Stomach (tissue), 8 donors: ENCODE measurements at regions not wholly inside any gene's neighbourhood (a gene's known extent, or its start where the extent isn't known, plus 50 kb on each side); places are given as distances from the start of the nearest gene placed in this dataset.

Experiments
- DNase-seq, 2 donors: peaks; one replicate each; pipeline versions ENCODE4 v3.0.0 to v3.0.0-alpha.2; 2013 to 2019
- H3K27ac ChIP-seq, 5 donors: fragments of 200-600 bp in 4 of 5; sonication (generic) in 4 of 5; one replicate each; pipeline ENCODE4 v1.5.1; 2013 to 2019; ENCODE audit warnings: mild to moderate bottlenecking in 1 of 5, moderate library complexity in 1 of 5
- H3K27me3 ChIP-seq, 3 donors: fragments of 200-600 bp; sonication (generic); one replicate each; pipeline ENCODE4 v1.5.1; 2017 to 2019; ENCODE audit warnings: mixed run types in 1 of 3
- H3K36me3 ChIP-seq, 4 donors: fragments of 200-600 bp; sonication (generic); 1 replicate in 3 of 4; 2 replicates in 1 of 4; pipeline ENCODE4 v1.5.1; 2016 to 2019
- H3K4me1 ChIP-seq, 4 donors: fragments of 200-600 bp; sonication (generic); one replicate each; pipeline ENCODE4 v1.5.1; 2016 to 2019
- H3K4me3 ChIP-seq, 4 donors: fragments of 200-600 bp; sonication (generic) in 3 of 4; one replicate each; pipeline ENCODE4 v1.5.1; 2016 to 2019; ENCODE audit warnings: mild to moderate bottlenecking in 1 of 4
- H3K9me3 ChIP-seq, 4 donors: fragments of 200-600 bp; sonication (generic); one replicate each; pipeline ENCODE4 v1.5.1; 2016 to 2019
- EP300 ChIP-seq: sonication (generic); formaldehyde crosslinking; IDR thresholded peaks from one replicate; pipeline ENCODE4 v1.6.1; 2017; ENCODE audit warnings: antibody characterized with exemption
- POLR2A ChIP-seq, 4 donors: fragments of 450-650 bp; IDR thresholded peaks; one replicate each; pipeline ENCODE4 v1.6.1; 2016; ENCODE audit warnings: antibody characterized with exemption in 4 of 4, control low read depth in 2 of 4, mild to moderate bottlenecking in 1 of 4, moderate library complexity in 1 of 4
- POLR2AphosphoS5 ChIP-seq, 3 donors: sonication (generic); formaldehyde crosslinking; IDR thresholded peaks; one replicate each; pipeline ENCODE4 v1.6.1; 2016; ENCODE audit warnings: antibody characterized with exemption in 3 of 3
- WGBS, 5 donors: extraction: QIAGEN DNeasy Blood & Tissue Kit in 3 of 5; methylation state at CpG; one replicate each; pipeline versions ENCODE4 v1.1.5 to v1.1.7; 2013 to 2018; 5-methylcytosine and 5-hydroxymethylcytosine counted together
- intact Hi-C: fragments of 100-400 bp; cut with DNase I; formaldehyde crosslinking; loops from one replicate; pipeline ENCODE4 v1.15.1; 2023; ENCODE audit warnings: low total_unique reads
- TF ChIP-seq, protein P1 (sequence below), 7 experiments: fragments of 450-650 bp in 4 of 7; fragments of 200-600 bp in 3 of 7; sonication (generic) in 3 of 7; IDR thresholded peaks; one replicate each; pipeline ENCODE4 v1.5.1; 2016 to 2019; ENCODE audit warnings: antibody characterized with exemption in 7 of 7, control low read depth in 2 of 7, mild to moderate bottlenecking in 1 of 7
- donor health status: healthy with polysubstance abuse.
- donor health status: Bipolar disorder and iron deficiency.
- donor health status: healthy.

GRCh38 chr4:57588557-57588956 is 478.4 kb upstream of the IGFBP7 start:
- Histone ChIP-seq H3K4me1 (no peaks in the 10 kb centered on the region), H3K27me3 (no peaks in the 10 kb centered on the region), H3K36me3 (no peaks in the 10 kb centered on the region), H3K9me3 (peaks cover 0 to 4% (median 0%) of the 10 kb centered on the region in 4 donors), H3K4me3 (no peak overlapping the region), H3K27ac (no peak overlapping the region)
- intact Hi-C loops: no loop called here
- DNase-seq: no peak
- TF ChIP-seq POLR2A (IDR thresholded peaks at IDR 0.05) (no peak), EP300 (no peak), POLR2AphosphoS5 (IDR thresholded peaks at IDR 0.05) (no peak)
- TF ChIP-seq, protein P1, sequence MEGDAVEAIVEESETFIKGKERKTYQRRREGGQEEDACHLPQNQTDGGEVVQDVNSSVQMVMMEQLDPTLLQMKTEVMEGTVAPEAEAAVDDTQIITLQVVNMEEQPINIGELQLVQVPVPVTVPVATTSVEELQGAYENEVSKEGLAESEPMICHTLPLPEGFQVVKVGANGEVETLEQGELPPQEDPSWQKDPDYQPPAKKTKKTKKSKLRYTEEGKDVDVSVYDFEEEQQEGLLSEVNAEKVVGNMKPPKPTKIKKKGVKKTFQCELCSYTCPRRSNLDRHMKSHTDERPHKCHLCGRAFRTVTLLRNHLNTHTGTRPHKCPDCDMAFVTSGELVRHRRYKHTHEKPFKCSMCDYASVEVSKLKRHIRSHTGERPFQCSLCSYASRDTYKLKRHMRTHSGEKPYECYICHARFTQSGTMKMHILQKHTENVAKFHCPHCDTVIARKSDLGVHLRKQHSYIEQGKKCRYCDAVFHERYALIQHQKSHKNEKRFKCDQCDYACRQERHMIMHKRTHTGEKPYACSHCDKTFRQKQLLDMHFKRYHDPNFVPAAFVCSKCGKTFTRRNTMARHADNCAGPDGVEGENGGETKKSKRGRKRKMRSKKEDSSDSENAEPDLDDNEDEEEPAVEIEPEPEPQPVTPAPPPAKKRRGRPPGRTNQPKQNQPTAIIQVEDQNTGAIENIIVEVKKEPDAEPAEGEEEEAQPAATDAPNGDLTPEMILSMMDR (IDR thresholded peaks at IDR 0.05): no peak

DNA sequence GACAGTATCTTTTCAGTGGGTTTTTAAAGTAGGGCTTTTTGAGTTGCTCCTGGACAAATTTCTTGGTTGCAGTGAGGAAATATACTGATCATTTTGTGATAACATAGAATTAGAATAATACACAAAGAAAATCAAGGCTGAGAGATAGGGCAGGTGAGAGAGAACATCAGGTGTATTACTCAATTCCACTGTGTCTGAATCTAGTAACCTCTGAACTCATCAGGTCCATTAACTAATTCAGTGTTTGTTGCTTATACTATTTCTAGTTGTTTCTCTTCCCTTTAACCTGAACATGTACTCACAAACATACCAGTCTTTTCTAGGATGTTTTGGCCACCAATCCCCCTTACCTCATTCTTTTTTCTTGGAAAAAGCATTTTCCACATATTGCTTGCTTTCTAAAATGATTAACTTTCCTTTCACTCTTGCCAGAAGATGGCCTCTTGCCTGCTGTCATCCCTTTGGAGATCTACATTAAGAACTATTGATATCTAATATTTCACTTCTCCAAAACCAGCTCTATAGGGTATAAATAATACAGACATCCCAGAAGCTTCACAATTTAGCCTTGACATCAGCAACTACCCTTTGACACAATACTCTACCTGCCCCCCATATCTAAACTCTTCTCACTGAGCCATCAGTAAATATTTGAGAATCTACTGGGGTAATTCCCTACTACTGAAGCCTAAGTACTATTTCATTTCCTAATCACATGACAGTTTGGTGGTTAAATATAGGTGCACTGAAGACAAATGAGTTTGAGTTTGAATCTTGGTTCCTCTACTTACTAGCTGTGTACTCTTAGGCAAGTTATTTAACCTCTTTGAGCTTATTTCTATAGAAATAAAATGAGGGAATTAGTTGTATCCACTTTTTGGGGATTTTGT is 470.8 kb upstream of the IGFBP7 start:
- no peak for DNase-seq
- TF ChIP-seq POLR2AphosphoS5 (IDR thresholded peaks at IDR 0.05) (no peak), POLR2A (IDR thresholded peaks at IDR 0.05) (no peak), EP300 (no peak)
- no peaks in the 10 kb centered on the region for H3K4me1 ChIP-seq
- no peaks in the 10 kb centered on the region for H3K36me3 ChIP-seq
- peaks cover 0 to 3% (median 0%) of the 10 kb centered on the region in 4 donors for H3K9me3 ChIP-seq
- intact Hi-C loops: no loop called here
- H3K4me3 ChIP-seq: no peak overlapping the region
- no peak overlapping the region for H3K27ac ChIP-seq
- no peaks in the 10 kb centered on the region for H3K27me3 ChIP-seq

DNA sequence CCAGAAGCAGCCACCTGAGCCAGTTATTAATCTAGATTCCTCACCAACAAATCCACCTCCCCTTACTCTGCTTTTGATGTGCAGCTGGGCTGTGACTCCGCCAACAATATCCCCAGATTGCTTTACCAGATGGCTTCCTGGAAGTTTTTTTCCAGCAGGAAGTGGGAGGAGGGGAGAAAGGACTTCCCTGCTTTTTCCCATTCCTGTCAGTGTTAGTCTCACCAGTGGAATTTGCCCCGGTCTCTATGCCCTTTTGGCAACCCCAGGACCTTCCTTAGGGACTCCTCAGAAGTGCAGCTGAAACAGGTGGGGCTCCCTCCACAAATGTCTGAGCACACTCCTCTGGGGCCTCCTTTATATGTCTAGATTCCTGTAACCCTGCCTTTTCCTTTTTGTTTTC is 465.2 kb upstream of the IGFBP7 start:
- 47 to 61% (median 52%) methylated on average over 2 of the region's 2 CpGs for WGBS, 5 donors
- Histone ChIP-seq H3K36me3 (no peaks in the 10 kb centered on the region), H3K9me3 (peaks cover 0 to 9% (median 4%) of the 10 kb centered on the region in 4 donors), H3K4me1 (no peaks in the 10 kb centered on the region), H3K4me3 (no peak overlapping the region), H3K27ac (no peak overlapping the region), H3K27me3 (no peaks in the 10 kb centered on the region)
- DNase-seq: peak in 1 of 2 donors; percentile 16
- intact Hi-C loops: no loop called here
- no peak for TF ChIP-seq POLR2AphosphoS5 (IDR thresholded peaks at IDR 0.05)
- TF ChIP-seq EP300: no peak
- TF ChIP-seq POLR2A (IDR thresholded peaks at IDR 0.05): no peak
- TF ChIP-seq, protein P1 (IDR thresholded peaks at IDR 0.05): no peak

GRCh38 chr4:57554556-57555092 is 444.4 kb upstream of the IGFBP7 start:
- 47 to 58% (median 52%) methylated on average over 5 of the region's 5 CpGs for WGBS, 5 donors
- intact Hi-C loops: no loop called here

More at GRCh38 chr4:57554556-57555092, 444.4 kb upstream of the IGFBP7 start:
- no peaks in the 10 kb centered on the region for H3K4me1 ChIP-seq
- H3K4me3 ChIP-seq: no peak overlapping the region
- H3K27me3 ChIP-seq: no peaks in the 10 kb centered on the region
- H3K9me3 ChIP-seq: peaks cover 0 to 8% (median 0%) of the 10 kb centered on the region in 4 donors
- DNase-seq: peak in 1 of 2 donors; percentile 3
- no peak overlapping the region for H3K27ac ChIP-seq
- TF ChIP-seq POLR2A (IDR thresholded peaks at IDR 0.05) (no peak), EP300 (no peak), POLR2AphosphoS5 (IDR thresholded peaks at IDR 0.05) (no peak)
- TF ChIP-seq, protein P1 (IDR thresholded peaks at IDR 0.05): no peak
- H3K36me3 ChIP-seq: no peaks in the 10 kb centered on the region
